Caki2 (cell line): ENCODE measurements at regions not wholly inside any gene's neighbourhood (a gene's known extent, or its start where the extent isn't known, plus 50 kb on each side); places are given as distances from the start of the nearest gene placed in this dataset.

Source experiments
- DNase-seq: peaks from one replicate; pipeline ENCODE4 v3.0.0-alpha.2; 2015; ENCODE audit warnings: low read depth
- in situ Hi-C: cut with HindIII; loops from 2 replicates; pipeline ENCODE4 v1.10.0; 2016; ENCODE audit warnings: low sequenced_read_pairs, low pct_unique_long_range_greater_than_20kb, mixed read lengths

GRCh38 chr4:54517781-54518444 lies 139.8 kb upstream of the KIT start:
- DNase-seq = no peak
- in situ Hi-C loops = no loop called here

DNA sequence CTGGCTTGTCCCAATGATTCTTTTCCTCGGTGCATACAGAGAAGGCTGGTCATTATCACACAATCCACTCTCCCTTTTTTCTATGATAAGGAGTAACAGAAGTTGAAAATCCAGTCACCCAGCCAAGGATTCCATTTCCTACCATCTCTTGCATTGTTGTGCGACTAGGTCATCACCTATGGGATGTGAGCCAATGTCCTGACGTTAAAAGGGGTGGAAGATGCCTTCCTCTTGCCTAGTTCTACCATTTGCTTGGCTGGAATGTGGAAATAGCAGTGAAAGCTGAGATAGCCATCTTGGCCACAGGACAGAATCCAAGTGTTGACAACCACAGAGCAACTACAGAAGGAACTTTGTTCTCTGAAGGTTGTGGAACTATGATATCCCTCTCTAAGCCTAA lies 132.2 kb upstream of the KIT start:
- DNase-seq = peak; percentile 67
- in situ Hi-C loops = no loop called here

GRCh38 chr4:54526560-54526959 lies 131.2 kb upstream of the KIT start:
- in situ Hi-C loops = no loop called here
- no peak for DNase-seq

GRCh38 chr4:54527532-54527931 lies 130.2 kb upstream of the KIT start:
- in situ Hi-C loops = no loop called here
- no peak for DNase-seq

DNA sequence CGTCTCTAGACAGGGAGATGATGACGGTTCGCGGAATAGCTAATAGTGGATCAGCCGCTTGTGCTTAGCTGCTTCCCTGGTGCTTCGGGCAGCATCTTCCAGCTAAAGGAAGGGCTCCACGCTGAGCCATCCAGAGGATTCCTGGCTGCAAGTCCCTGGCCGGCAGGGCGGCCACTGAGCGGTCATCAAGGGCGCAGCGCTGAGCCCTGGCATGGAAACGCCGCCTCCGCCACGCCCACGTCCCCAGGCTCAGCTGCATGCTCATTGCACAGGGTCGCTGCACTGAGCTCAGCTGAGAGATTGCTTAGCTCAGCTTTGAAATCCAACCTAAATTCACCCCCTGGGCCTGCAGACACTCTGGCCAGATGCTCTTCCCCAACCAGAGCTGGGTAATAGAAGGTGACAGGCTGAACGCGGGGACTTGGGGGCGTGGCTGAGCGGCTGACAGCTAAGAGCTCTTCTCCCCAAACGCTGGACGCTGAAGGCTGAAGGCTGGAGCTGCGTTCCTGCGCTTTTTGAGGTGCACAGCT lies 118.2 kb upstream of the KIT start:
- DNase-seq = peak; percentile 74
- in situ Hi-C loops = no loop called here

DNA sequence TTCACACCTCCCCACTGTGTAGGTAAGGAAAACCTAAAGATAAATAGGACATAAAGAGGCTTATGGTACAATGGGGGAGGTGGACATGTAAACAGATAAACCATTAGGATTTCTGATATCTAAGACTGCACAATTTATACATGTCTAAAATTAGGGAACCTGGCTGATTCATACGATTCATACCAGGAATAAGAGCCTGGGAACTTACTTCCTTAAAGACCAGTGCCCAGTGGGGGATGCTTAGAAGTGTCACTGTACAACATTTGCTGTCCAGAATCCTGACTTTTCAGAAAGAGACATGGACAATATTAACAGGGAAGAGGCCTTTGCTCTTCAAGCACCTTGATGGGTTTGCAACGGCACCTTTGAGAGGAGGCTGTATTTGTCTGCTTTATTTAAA lies 116.8 kb upstream of the KIT start:
- in situ Hi-C loops = no loop called here
- DNase-seq = no peak

DNA sequence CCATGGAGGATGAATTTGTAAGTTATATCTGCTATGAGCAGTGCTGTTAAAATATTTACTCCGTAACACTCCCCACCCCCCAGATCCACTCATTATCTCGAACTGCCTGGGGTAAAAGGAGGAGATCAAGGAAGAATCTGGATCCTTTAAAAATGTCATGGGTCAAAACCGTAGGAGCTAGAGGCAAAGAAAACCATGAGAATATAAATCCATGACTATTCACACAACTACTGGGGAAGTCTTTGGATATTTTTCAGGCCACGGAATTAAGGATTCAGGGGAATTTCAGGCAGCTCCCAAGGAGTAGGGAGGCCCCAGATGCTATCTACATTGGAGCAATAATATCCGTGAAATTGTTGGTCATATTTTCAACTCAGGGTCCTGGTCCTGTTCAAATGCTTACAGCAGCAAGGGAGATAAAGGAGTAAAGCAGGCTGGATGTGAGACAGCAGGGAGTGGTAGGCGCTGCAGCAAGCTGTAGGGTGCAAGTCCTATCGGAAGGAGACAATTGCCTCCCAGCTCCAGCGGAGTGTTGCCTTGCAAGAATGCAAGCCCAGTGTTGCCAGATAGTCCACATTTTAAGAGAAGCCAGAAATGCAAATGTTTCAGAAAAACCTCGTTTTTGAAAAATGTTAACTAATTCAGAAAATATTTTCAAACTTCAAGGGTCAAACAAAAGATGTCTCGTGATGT lies 116.2 kb upstream of the KIT start:
- in situ Hi-C loops = no loop called here
- DNase-seq = no peak

GRCh38 chr4:54542119-54542438 lies 115.7 kb upstream of the KIT start:
- in situ Hi-C loops = no loop called here

DNA sequence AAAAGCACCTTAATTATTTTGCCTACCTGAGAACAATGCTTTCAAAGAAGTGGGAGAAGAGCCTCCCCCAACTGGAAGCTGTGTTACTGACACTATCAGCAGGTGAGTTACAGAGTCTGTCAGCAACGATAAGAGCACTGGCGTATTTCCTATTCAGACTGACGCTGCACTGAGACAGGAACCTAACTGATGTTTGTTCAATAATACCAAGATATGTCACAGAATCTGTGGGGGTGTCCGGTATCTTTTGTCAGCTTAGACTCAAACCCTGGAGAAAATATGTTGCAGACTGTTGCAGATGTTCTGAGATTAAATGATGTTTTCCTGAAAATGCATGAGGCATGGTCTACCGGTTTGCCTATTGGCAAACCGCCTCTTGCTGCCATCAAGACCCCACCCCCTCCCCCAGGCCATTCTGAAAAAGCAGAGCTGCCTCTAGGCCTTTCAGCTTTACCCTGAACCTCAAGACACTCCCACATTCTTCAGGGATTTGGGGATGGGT lies 115.2 kb upstream of the KIT start:
- in situ Hi-C loops = no loop called here
- DNase-seq = no peak

More at GRCh38 chr4:54542119-54542438, 115.7 kb upstream of the KIT start:
- DNase-seq = no peak

- in situ Hi-C loops = no loop called here
Measured at GRCh38 chr4:54543088-54543795, 114.5 kb upstream of the KIT start.

DNA sequence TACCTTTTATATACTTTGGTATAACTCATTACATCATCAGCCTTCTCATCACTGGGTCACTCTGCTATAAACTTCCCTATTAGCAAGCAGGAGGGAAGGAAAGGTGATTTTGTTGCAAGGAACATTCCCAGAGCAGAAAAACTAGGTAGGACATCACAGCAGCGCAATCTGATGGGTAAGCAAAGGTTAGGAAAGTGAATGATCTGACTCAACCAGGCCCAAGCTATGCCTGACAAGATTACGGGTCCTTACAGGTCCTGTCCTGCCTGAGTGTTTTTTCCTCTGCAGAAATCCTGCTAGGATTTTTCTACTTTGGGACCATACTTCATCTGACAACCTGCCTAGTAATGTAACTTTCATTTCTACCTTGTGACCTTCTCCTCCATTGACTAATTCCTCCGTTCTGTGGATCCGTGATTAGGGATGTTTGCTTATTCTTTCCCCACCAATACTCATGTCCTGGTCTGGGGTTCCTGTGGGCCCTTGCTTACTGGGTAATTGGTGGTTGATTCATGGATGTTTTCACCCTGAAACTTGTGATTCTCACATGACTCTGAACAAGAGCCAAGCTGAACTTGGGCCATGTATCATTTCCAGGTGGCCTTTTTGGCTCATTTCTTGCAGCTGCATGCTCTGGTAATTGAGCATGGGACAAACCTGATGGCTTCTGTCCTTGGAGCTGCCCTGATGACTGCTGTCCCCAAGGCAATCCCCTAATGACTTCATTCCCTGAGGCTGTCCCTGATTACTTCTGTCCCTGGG lies 111.9 kb upstream of the KIT start:
- in situ Hi-C loops = no loop called here
- no peak for DNase-seq

More at GRCh38 chr4:54543088-54543795, 114.5 kb upstream of the KIT start:
- DNase-seq = no peak

DNA sequence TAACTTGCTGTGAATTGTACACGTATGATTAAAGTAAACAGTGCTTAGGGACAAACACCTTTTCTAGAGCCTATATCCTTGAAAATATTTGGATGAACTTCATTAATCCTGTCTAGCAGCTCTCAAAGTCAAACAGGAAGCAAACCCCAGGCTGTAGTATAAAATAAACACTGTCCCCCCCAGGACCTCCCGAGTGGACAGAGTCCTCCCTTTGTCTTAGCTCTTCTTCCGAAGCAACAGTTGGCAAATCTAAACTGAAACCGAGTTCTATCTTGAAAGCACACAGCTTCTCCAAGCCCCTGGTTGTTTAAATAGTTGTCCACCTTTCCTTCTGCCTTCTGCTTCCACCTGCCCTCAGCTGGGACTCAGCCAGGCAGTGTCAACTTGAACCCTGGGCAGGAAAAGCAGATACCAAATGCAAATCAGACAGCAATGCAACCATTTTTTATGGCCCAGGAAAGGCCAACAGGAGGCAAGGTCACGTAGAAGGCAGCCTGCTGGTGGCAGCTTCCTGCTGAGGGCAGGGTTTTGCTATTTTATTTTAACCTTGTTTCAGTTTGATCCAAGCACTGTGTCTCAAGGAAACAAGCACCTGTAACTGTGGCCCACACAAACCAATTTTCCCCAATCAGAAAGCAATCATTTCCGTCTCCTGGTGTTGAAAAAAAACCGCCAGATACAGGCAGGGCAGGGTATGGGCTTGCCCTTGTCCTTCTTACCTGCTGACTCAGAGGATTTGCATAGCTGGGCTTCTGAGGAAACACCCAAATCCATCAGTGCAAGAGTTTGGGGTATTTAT lies 110.3 kb upstream of the KIT start:
- in situ Hi-C loops = no loop called here

DNA sequence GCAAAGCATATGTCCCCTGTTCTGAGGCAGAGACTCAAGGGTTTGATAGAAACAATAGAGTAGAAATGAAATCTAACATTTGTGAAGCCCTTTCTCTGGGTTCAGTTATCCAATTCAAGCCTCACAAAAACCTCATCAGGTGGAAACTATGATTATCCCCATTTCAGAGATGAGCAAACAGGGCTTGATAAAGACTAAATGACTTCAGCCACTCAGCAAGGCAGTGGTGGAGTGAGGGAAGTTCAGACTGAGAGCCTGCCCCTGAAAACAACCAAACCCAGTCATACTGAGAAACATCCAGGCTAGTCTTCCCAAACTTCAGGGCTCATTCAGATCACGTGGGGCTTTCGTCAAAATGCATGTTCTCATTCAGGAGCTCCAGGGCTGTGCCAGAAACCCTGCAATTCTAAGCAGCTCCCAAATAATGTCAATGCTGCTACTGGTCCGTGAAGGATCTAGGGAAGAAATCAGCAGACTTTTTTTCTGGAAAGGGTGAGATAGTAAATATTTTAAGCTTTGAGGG lies 109.6 kb upstream of the KIT start:
- in situ Hi-C loops = no loop called here
- no peak for DNase-seq

More for the DNA sequence above, 110.3 kb upstream of the KIT start:
- DNase-seq = no peak

DNA sequence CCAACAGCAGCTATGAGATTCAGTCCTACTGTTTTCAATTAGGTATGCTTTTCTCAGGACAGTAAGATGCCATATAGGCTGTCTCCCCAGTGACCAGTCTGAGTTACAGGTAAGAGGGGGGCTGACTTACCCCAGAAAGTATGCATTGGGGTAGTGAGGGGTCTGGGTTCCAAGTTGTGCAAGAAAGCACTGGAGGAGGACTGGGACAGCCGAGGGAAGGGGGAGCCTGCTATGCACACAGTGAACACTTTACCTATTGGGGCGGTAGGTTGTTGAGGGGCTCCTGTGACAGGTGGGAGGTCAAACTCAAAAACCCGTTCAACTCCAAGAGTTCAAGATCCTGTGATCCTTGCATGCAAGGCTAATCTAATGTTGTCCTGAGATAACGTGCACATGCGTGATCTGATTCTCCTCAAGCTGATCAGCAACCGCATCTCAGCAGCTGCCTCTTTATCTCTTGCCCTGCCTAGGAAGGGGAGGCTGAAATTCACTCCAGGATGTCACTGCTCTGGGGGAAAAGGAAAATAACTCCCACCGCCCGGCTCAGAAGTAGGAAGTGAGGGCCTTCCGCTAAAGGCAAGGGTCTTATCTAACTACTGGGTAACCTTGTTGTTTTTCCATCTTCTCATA lies 108.8 kb upstream of the KIT start:
- in situ Hi-C loops = no loop called here
- DNase-seq = no peak

DNA sequence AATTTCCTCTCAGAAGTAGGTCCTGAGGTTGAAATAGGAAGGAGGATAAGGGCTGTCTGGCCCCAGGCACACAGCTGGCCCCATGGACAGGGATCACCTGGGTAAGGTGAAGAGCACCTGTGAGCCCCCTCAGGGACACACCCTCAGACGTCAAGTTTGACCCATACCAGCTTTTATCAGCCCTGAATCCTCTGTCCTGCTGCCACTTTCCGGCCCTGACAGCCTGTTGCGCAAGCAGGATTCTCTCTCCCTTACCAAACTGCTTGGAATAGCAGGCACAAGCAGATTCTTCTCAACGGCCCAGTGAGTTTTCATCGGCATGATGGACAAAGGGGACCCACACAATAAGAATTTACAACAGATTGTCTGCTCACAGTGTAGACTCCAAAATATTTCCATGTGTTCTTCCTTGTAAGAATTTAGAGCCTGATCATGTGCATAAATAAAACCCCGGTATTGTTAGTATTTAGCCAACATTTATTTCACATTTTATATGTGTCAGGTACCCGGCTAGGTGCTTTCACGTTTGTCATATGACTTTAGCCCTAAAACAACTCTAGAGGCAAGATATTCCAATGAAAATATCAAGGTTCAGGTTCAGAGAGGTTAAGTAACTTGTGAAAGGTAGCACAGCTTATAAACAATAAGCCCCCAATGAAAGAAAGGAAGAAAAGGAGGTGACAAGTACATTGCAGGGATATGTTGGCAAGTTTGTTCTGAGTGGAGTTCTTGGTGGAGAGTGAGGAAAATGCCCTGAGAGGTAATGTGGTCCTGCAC lies 107.2 kb upstream of the KIT start:
- in situ Hi-C loops = no loop called here
- DNase-seq = no peak

DNA sequence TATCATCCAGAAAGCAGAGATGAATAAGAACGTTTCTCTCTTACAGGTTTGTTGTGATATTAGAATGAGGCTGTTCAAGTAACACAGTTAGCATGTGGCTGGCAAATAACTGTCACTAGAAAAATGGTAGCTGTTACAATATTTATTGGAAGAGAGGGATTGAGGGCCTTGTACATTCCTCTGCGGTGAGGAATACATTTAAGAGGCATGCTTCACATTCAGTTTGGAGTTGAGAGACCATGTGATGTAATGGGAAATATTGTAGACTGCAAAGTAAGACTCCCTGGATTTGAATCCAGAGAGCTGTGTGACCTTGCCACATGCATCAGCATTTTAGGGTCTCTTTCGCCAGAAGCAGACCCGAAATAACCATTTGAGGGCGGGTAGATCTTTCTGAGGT lies 104.8 kb upstream of the KIT start:
- in situ Hi-C loops = no loop called here
- DNase-seq = no peak
